HFF-Myc (cell line): ENCODE measurements at regions not wholly inside any gene's neighbourhood (a gene's known extent, or its start where the extent isn't known, plus 50 kb on each side); places are given as distances from the start of the nearest gene placed in this dataset.

ENCODE experiments used
- DNase-seq: peaks from one replicate; pipeline ENCODE4 v3.0.0-alpha.2; 2011; ENCODE audit warnings: low read depth; ENCODE audit errors: extremely low read depth
- H3K4me3 ChIP-seq: replicated peaks from 2 replicates; pipeline ENCODE4 v1.5.1; 2011; ENCODE audit warnings: low read depth, mild to moderate bottlenecking, control low read depth, low read length
- CTCF ChIP-seq: IDR thresholded peaks from 2 replicates; pipeline ENCODE4 v1.5.1; 2012; ENCODE audit warnings: mild to moderate bottlenecking, low read depth, low read length, control low read depth; ENCODE audit errors: missing control alignments

GRCh38 chr18:39667905-39668304 lies 2102.3 kb upstream of the CELF4 start:
- no peak overlapping the region for H3K4me3 ChIP-seq
- TF ChIP-seq CTCF = no peak
- DNase-seq = no peak

- no peak overlapping the region for H3K4me3 ChIP-seq
- no peak for TF ChIP-seq CTCF
- no peak for DNase-seq
Measured at GRCh38 chr18:39666541-39666940, 2100.9 kb upstream of the CELF4 start.

- TF ChIP-seq CTCF = no peak
- no peak for DNase-seq
- no peak overlapping the region for H3K4me3 ChIP-seq
Measured at GRCh38 chr18:39661856-39662366, 2096.3 kb upstream of the CELF4 start.

GRCh38 chr18:39660141-39660540 lies 2094.5 kb upstream of the CELF4 start:
- DNase-seq = no peak
- no peak overlapping the region for H3K4me3 ChIP-seq
- no peak for TF ChIP-seq CTCF

GRCh38 chr18:39655341-39655740 lies 2089.7 kb upstream of the CELF4 start:
- DNase-seq = no peak
- no peak for TF ChIP-seq CTCF
- no peak overlapping the region for H3K4me3 ChIP-seq

- no peak for TF ChIP-seq CTCF
- no peak overlapping the region for H3K4me3 ChIP-seq
- no peak for DNase-seq
Measured at GRCh38 chr18:39653221-39653620, 2087.6 kb upstream of the CELF4 start.

GRCh38 chr18:39648616-39649015 lies 2083.0 kb upstream of the CELF4 start:
- DNase-seq = no peak
- H3K4me3 ChIP-seq = no peak overlapping the region
- no peak for TF ChIP-seq CTCF
